ENCODE measurements at regions not wholly inside any gene's neighbourhood (a gene's known extent, or its start where the extent isn't known, plus 50 kb on each side); places are given as distances from the start of the nearest gene placed in this dataset.

DNA sequence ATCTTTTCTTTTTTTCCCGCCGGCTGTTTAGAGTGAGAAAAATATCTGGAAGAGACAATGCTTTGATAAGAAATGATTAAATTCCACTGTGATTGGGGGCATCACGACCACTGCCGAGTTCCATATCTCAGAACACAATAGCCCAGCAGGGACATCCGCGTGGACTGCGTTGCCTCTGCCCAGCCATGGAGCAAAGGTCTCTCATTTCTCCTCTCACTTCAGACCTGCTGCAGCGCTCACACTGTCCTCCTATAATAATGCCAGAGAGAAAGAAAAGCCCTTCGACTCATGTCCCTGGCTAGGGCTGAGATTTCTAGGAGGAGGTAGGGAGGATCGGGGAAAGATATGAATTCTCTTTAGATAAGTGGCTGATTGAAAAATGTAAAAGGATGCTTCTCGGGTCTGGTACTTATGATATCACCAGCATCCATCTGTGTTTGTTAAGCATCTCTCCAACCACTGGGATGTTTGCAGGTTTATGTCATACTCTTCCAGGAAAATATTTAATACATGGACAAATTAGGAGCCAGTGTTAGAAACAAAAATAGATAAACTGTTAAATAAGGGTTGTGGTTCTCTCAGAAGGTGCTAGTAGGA, 472.9 kb upstream of the AKR1E2 start (continued):
- TF ChIP-seq, protein P1, sequence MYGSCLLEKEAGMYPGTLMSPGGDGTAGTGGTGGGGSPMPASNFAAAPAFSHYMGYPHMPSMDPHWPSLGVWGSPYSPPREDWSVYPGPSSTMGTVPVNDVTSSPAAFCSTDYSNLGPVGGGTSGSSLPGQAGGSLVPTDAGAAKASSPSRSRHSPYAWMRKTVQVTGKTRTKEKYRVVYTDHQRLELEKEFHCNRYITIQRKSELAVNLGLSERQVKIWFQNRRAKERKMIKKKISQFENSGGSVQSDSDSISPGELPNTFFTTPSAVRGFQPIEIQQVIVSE (CRISPR knock-in tag; IDR thresholded peaks at IDR 0.05; ENCODE audit: borderline replicate concordance), result no peak
- TF ChIP-seq KAT7 (CRISPR knock-in tag; IDR thresholded peaks at IDR 0.05; ENCODE audit: borderline replicate concordance) (no peak), OVOL2 (CRISPR knock-in tag; IDR thresholded peaks at IDR 0.05; ENCODE audit: borderline replicate concordance) (no peak)
- TF ChIP-seq, protein P2, sequence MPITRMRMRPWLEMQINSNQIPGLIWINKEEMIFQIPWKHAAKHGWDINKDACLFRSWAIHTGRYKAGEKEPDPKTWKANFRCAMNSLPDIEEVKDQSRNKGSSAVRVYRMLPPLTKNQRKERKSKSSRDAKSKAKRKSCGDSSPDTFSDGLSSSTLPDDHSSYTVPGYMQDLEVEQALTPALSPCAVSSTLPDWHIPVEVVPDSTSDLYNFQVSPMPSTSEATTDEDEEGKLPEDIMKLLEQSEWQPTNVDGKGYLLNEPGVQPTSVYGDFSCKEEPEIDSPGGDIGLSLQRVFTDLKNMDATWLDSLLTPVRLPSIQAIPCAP (CRISPR knock-in tag; IDR thresholded peaks at IDR 0.05), result no peak

DNA sequence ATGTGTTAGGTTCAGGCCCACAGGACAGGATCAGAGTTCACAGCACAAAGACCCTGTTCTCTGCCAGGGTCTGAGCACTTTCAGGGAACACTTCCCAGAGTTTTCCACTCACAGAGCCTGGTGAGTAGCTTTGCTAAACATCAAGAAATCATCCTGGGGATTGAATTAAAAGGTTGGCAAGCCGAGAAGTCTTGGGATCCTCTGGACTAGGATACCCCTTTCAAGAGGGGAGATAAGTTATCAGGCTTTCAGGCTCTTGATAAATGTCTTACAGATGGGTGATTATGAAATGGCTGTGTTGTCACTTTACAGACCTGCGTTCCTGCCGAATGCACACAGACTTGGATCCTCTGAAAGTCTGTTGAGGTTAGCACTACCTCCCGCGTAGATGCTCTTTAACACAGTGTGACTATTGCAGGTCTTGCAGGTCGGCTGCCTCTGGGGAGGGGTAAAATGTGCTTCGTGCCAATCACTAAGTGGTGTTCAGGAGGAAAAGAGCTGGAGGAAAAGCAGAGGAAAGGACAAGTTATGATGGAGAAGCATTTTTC, 473.5 kb upstream of the AKR1E2 start:
- no peaks in the 10 kb centered on the region for H3K27me3 Mint-ChIP-seq (ENCODE audit: low read depth)
- no peak overlapping the region for H3K27ac Mint-ChIP-seq
- DNase-seq (ENCODE audit: low spot score) (no peak), ATAC-seq (no peak)
- no peaks in the 10 kb centered on the region for H3K36me3 Mint-ChIP-seq
- H3K9me3 Mint-ChIP-seq, result peaks cover 9% of the 10 kb centered on the region; the same call in 1 of the 2 replicates
- TF ChIP-seq EMX1 (CRISPR knock-in tag; IDR thresholded peaks at IDR 0.05) (no peak), ESRRA (CRISPR knock-in tag; IDR thresholded peaks at IDR 0.05; ENCODE audit: borderline replicate concordance) (no peak), ZNF138 (CRISPR knock-in tag; conservative IDR thresholded peaks at IDR 0.05) (no peak), JAZF1 (CRISPR knock-in tag; IDR thresholded peaks at IDR 0.05) (no peak), ZNF416 (CRISPR knock-in tag; IDR thresholded peaks at IDR 0.05) (no peak), RELA (CRISPR knock-in tag; IDR thresholded peaks at IDR 0.05; ENCODE audit: borderline replicate concordance) (no peak), PRRX2 (CRISPR knock-in tag; IDR thresholded peaks at IDR 0.05) (no peak), ZNF263 (CRISPR knock-in tag; IDR thresholded peaks at IDR 0.05; ENCODE audit: low read depth) (no peak), NR3C1 (CRISPR knock-in tag; conservative IDR thresholded peaks at IDR 0.05; ENCODE audit: low read depth) (no peak), TEAD1 (CRISPR knock-in tag; IDR thresholded peaks at IDR 0.05) (no peak), GABPB1 (CRISPR knock-in tag; IDR thresholded peaks at IDR 0.05) (no peak), IRF2 (CRISPR knock-in tag; IDR thresholded peaks at IDR 0.05; ENCODE audit: borderline replicate concordance, low read depth) (no peak), KAT7 (CRISPR knock-in tag; IDR thresholded peaks at IDR 0.05; ENCODE audit: borderline replicate concordance) (no peak)
- TF ChIP-seq, protein P3, sequence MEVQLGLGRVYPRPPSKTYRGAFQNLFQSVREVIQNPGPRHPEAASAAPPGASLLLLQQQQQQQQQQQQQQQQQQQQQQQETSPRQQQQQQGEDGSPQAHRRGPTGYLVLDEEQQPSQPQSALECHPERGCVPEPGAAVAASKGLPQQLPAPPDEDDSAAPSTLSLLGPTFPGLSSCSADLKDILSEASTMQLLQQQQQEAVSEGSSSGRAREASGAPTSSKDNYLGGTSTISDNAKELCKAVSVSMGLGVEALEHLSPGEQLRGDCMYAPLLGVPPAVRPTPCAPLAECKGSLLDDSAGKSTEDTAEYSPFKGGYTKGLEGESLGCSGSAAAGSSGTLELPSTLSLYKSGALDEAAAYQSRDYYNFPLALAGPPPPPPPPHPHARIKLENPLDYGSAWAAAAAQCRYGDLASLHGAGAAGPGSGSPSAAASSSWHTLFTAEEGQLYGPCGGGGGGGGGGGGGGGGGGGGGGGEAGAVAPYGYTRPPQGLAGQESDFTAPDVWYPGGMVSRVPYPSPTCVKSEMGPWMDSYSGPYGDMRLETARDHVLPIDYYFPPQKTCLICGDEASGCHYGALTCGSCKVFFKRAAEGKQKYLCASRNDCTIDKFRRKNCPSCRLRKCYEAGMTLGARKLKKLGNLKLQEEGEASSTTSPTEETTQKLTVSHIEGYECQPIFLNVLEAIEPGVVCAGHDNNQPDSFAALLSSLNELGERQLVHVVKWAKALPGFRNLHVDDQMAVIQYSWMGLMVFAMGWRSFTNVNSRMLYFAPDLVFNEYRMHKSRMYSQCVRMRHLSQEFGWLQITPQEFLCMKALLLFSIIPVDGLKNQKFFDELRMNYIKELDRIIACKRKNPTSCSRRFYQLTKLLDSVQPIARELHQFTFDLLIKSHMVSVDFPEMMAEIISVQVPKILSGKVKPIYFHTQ (CRISPR knock-in tag; IDR thresholded peaks at IDR 0.05), result no peak
- TF ChIP-seq, protein P4, sequence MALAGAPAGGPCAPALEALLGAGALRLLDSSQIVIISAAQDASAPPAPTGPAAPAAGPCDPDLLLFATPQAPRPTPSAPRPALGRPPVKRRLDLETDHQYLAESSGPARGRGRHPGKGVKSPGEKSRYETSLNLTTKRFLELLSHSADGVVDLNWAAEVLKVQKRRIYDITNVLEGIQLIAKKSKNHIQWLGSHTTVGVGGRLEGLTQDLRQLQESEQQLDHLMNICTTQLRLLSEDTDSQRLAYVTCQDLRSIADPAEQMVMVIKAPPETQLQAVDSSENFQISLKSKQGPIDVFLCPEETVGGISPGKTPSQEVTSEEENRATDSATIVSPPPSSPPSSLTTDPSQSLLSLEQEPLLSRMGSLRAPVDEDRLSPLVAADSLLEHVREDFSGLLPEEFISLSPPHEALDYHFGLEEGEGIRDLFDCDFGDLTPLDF (CRISPR knock-in tag; IDR thresholded peaks at IDR 0.05), result no peak
- TF ChIP-seq, protein P5, sequence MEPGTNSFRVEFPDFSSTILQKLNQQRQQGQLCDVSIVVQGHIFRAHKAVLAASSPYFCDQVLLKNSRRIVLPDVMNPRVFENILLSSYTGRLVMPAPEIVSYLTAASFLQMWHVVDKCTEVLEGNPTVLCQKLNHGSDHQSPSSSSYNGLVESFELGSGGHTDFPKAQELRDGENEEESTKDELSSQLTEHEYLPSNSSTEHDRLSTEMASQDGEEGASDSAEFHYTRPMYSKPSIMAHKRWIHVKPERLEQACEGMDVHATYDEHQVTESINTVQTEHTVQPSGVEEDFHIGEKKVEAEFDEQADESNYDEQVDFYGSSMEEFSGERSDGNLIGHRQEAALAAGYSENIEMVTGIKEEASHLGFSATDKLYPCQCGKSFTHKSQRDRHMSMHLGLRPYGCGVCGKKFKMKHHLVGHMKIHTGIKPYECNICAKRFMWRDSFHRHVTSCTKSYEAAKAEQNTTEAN (CRISPR knock-in tag; IDR thresholded peaks at IDR 0.05), result no peak
- TF ChIP-seq, protein P6, sequence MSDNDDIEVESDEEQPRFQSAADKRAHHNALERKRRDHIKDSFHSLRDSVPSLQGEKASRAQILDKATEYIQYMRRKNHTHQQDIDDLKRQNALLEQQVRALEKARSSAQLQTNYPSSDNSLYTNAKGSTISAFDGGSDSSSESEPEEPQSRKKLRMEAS (CRISPR knock-in tag; IDR thresholded peaks at IDR 0.05), result no peak
- TF ChIP-seq, protein P7, sequence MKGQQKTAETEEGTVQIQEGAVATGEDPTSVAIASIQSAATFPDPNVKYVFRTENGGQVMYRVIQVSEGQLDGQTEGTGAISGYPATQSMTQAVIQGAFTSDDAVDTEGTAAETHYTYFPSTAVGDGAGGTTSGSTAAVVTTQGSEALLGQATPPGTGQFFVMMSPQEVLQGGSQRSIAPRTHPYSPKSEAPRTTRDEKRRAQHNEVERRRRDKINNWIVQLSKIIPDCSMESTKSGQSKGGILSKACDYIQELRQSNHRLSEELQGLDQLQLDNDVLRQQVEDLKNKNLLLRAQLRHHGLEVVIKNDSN (CRISPR knock-in tag; IDR thresholded peaks at IDR 0.05), result no peak
- CTCF ChIA-PET, result no interaction called here
- peaks cover 9% of the 10 kb centered on the region; the same call in 1 of the 2 replicates for H3K4me1 Mint-ChIP-seq
- H3K4me3 Mint-ChIP-seq, result no peak overlapping the region
- POLR2A ChIA-PET, result no interaction called here
